Natural killer cell treated with Interleukin-12 subunit alpha and Interleukin-12 subunit beta and Interleukin-15 and Interleukin-18, amount 100 ng/mL, for 72 hours (primary cell): ENCODE measurements at regions not wholly inside any gene's neighbourhood (a gene's known extent, or its start where the extent isn't known, plus 50 kb on each side); places are given as distances from the start of the nearest gene placed in this dataset.

Experiments used
- ATAC-seq, 2 donors: fragments of 150-1000 bp; cut with Tn5 transposase in 1 of 2; sonication (Bioruptor Pico), chemical (Tn5 transposase) in 1 of 2; 2 replicates each; pipeline ENCODE4 v1.10.0; 2021
- DNase-seq: peaks from one replicate; pipeline ENCODE4 v3.0.0; 2022; ENCODE audit warnings: low spot score
- H3K27ac Mint-ChIP-seq, 2 donors: 1 replicate in 1 of 2; 2 replicates in 1 of 2; pipeline ENCODE4 v1.8.0; 2022; ENCODE audit warnings: mixed read lengths in 2 of 2, mild to moderate bottlenecking in 1 of 2, moderate library complexity in 1 of 2
- H3K27me3 Mint-ChIP-seq, 2 donors: 1 replicate in 1 of 2; 2 replicates in 1 of 2; pipeline ENCODE4 v1.8.0; 2022; ENCODE audit warnings: mixed read lengths in 2 of 2
- H3K36me3 Mint-ChIP-seq: one replicate; pipeline ENCODE4 v1.8.0; 2022; ENCODE audit warnings: mixed read lengths
- H3K4me1 Mint-ChIP-seq, 2 donors: 1 replicate in 1 of 2; 2 replicates in 1 of 2; pipeline ENCODE4 v1.8.0; 2022; ENCODE audit warnings: low read depth in 2 of 2, mixed read lengths in 2 of 2, mild to moderate bottlenecking in 1 of 2
- H3K4me3 Mint-ChIP-seq: one replicate; pipeline ENCODE4 v1.8.0; 2022; ENCODE audit warnings: mixed read lengths
- H3K9me3 Mint-ChIP-seq: 2 replicates; pipeline ENCODE4 v1.8.0; 2022; ENCODE audit warnings: mixed read lengths

GRCh38 chr1:81477710-81478109, 323.0 kb upstream of the ADGRL2 start:
- Mint-ChIP-seq H3K4me3 (no peak overlapping the region), H3K27me3 (no peaks in the 10 kb centered on the region), H3K4me1 (no peaks in the 10 kb centered on the region), H3K27ac (no peak overlapping the region), H3K36me3 (peaks cover 6% of the 10 kb centered on the region), H3K9me3 (peaks cover 21% of the 10 kb centered on the region)
- DNase-seq (no peak), ATAC-seq (no peak)

- no peaks in the 10 kb centered on the region for H3K27me3 Mint-ChIP-seq
- H3K36me3 Mint-ChIP-seq = no peaks in the 10 kb centered on the region
- no peak overlapping the region for H3K4me3 Mint-ChIP-seq
Observed at GRCh38 chr1:81472387-81472786, 328.3 kb upstream of the ADGRL2 start.

GRCh38 chr1:81471255-81471654, 329.5 kb upstream of the ADGRL2 start:
- H3K9me3 Mint-ChIP-seq = peaks cover 10% of the 10 kb centered on the region
- no peaks in the 10 kb centered on the region for H3K27me3 Mint-ChIP-seq
- ATAC-seq = no peak
- H3K27ac Mint-ChIP-seq = no peak overlapping the region
- no peaks in the 10 kb centered on the region for H3K4me1 Mint-ChIP-seq
- no peak for DNase-seq
- H3K36me3 Mint-ChIP-seq = no peaks in the 10 kb centered on the region
- H3K4me3 Mint-ChIP-seq = no peak overlapping the region

More at GRCh38 chr1:81472387-81472786, 328.3 kb upstream of the ADGRL2 start:
- ATAC-seq = no peak
- H3K9me3 Mint-ChIP-seq = peaks cover 13% of the 10 kb centered on the region
- no peak for DNase-seq
- no peaks in the 10 kb centered on the region for H3K4me1 Mint-ChIP-seq
- H3K27ac Mint-ChIP-seq = no peak overlapping the region

GRCh38 chr1:81470275-81470674, 330.5 kb upstream of the ADGRL2 start:
- no peak for ATAC-seq
- no peak overlapping the region for H3K4me3 Mint-ChIP-seq
- H3K9me3 Mint-ChIP-seq = peaks cover 10% of the 10 kb centered on the region
- DNase-seq = no peak
- H3K27me3 Mint-ChIP-seq = no peaks in the 10 kb centered on the region
- H3K4me1 Mint-ChIP-seq = no peaks in the 10 kb centered on the region
- H3K27ac Mint-ChIP-seq = no peak overlapping the region
- H3K36me3 Mint-ChIP-seq = no peaks in the 10 kb centered on the region

GRCh38 chr1:81467383-81467782, 333.4 kb upstream of the ADGRL2 start:
- H3K36me3 Mint-ChIP-seq = no peaks in the 10 kb centered on the region
- ATAC-seq (no peak), DNase-seq (no peak)
- no peaks in the 10 kb centered on the region for H3K4me1 Mint-ChIP-seq
- peaks cover 6% of the 10 kb centered on the region for H3K9me3 Mint-ChIP-seq
- no peak overlapping the region for H3K27ac Mint-ChIP-seq
- no peak overlapping the region for H3K4me3 Mint-ChIP-seq
- no peaks in the 10 kb centered on the region for H3K27me3 Mint-ChIP-seq

- H3K9me3 Mint-ChIP-seq = peaks cover 6% of the 10 kb centered on the region
- no peaks in the 10 kb centered on the region for H3K36me3 Mint-ChIP-seq
- H3K27ac Mint-ChIP-seq = no peak overlapping the region
- no peaks in the 10 kb centered on the region for H3K27me3 Mint-ChIP-seq
- ATAC-seq (no peak), DNase-seq (no peak)
- no peak overlapping the region for H3K4me3 Mint-ChIP-seq
- H3K4me1 Mint-ChIP-seq = no peaks in the 10 kb centered on the region
Observed at GRCh38 chr1:81466961-81467360, 333.8 kb upstream of the ADGRL2 start.

- H3K9me3 Mint-ChIP-seq = peaks cover 6% of the 10 kb centered on the region
- no peaks in the 10 kb centered on the region for H3K4me1 Mint-ChIP-seq
- no peaks in the 10 kb centered on the region for H3K36me3 Mint-ChIP-seq
- H3K27me3 Mint-ChIP-seq = no peaks in the 10 kb centered on the region
- ATAC-seq = no peak
- no peak overlapping the region for H3K4me3 Mint-ChIP-seq
- no peak for DNase-seq
- H3K27ac Mint-ChIP-seq = no peak overlapping the region
Observed at GRCh38 chr1:81463936-81464837, 336.5 kb upstream of the ADGRL2 start.

GRCh38 chr1:81459043-81459442, 341.7 kb upstream of the ADGRL2 start:
- ATAC-seq (no peak), DNase-seq (no peak)
- no peak overlapping the region for H3K4me3 Mint-ChIP-seq
- H3K36me3 Mint-ChIP-seq = no peaks in the 10 kb centered on the region
- H3K27ac Mint-ChIP-seq = no peak overlapping the region
- H3K4me1 Mint-ChIP-seq = no peaks in the 10 kb centered on the region
- H3K27me3 Mint-ChIP-seq = no peaks in the 10 kb centered on the region
- H3K9me3 Mint-ChIP-seq = peaks cover 11% of the 10 kb centered on the region

- peaks cover 7% of the 10 kb centered on the region for H3K9me3 Mint-ChIP-seq
- no peaks in the 10 kb centered on the region for H3K36me3 Mint-ChIP-seq
- H3K4me1 Mint-ChIP-seq = no peaks in the 10 kb centered on the region
- H3K27ac Mint-ChIP-seq = no peak overlapping the region
- H3K27me3 Mint-ChIP-seq = no peaks in the 10 kb centered on the region
- ATAC-seq (no peak), DNase-seq (no peak)
- H3K4me3 Mint-ChIP-seq = no peak overlapping the region
Observed at GRCh38 chr1:81458186-81458585, 342.5 kb upstream of the ADGRL2 start.

GRCh38 chr1:81455481-81455880, 345.3 kb upstream of the ADGRL2 start:
- Mint-ChIP-seq H3K9me3 (peaks cover 10% of the 10 kb centered on the region), H3K36me3 (peaks cover 6% of the 10 kb centered on the region), H3K4me3 (no peak overlapping the region), H3K4me1 (no peaks in the 10 kb centered on the region), H3K27ac (no peak overlapping the region), H3K27me3 (no peaks in the 10 kb centered on the region)
- ATAC-seq (no peak), DNase-seq (no peak)

- Mint-ChIP-seq H3K27ac (no peak overlapping the region), H3K27me3 (no peaks in the 10 kb centered on the region), H3K4me3 (no peak overlapping the region), H3K36me3 (peaks cover 6% of the 10 kb centered on the region), H3K9me3 (peaks cover 10% of the 10 kb centered on the region), H3K4me1 (no peaks in the 10 kb centered on the region)
- DNase-seq (no peak), ATAC-seq (no peak)
Observed at GRCh38 chr1:81453971-81454370, 346.8 kb upstream of the ADGRL2 start.

- ATAC-seq (no peak), DNase-seq (no peak)
- H3K9me3 Mint-ChIP-seq = peaks cover 10% of the 10 kb centered on the region
- H3K4me3 Mint-ChIP-seq = no peak overlapping the region
- H3K27me3 Mint-ChIP-seq = no peaks in the 10 kb centered on the region
- H3K36me3 Mint-ChIP-seq = peaks cover 6% of the 10 kb centered on the region
- H3K27ac Mint-ChIP-seq = no peak overlapping the region
- no peaks in the 10 kb centered on the region for H3K4me1 Mint-ChIP-seq
Observed at GRCh38 chr1:81453367-81453703, 347.4 kb upstream of the ADGRL2 start.

GRCh38 chr1:81452693-81453366, 347.9 kb upstream of the ADGRL2 start:
- no peaks in the 10 kb centered on the region for H3K27me3 Mint-ChIP-seq
- no peak overlapping the region for H3K4me3 Mint-ChIP-seq
- H3K27ac Mint-ChIP-seq = no peak overlapping the region
- H3K4me1 Mint-ChIP-seq = no peaks in the 10 kb centered on the region
- DNase-seq (no peak), ATAC-seq (no peak)
- peaks cover 6% of the 10 kb centered on the region for H3K36me3 Mint-ChIP-seq
- H3K9me3 Mint-ChIP-seq = peaks cover 12% of the 10 kb centered on the region

GRCh38 chr1:81449786-81450185, 350.9 kb upstream of the ADGRL2 start:
- Mint-ChIP-seq H3K4me3 (no peak overlapping the region), H3K4me1 (no peaks in the 10 kb centered on the region), H3K9me3 (peaks cover 9% of the 10 kb centered on the region), H3K27ac (no peak overlapping the region), H3K36me3 (peaks cover 6% of the 10 kb centered on the region), H3K27me3 (no peaks in the 10 kb centered on the region)
- ATAC-seq (no peak), DNase-seq (no peak)
